Panc1 (cell line): ENCODE measurements at regions not wholly inside any gene's neighbourhood (a gene's known extent, or its start where the extent isn't known, plus 50 kb on each side); places are given as distances from the start of the nearest gene placed in this dataset.

Experiments
- ATAC-seq: fragments of 200-7000 bp; cut with Tn5 transposase; 2 replicates; pipeline ENCODE4 v1.9.1; 2020; ENCODE audit warnings: mild to moderate bottlenecking, moderate library complexity
- BruUV-seq: library from RNA; stranded (reverse); fragments of 400-500 nt; replicated peaks from 2 replicates; lab custom pipeline; 2021; lab: Mats Ljungman, UMichigan
- CTCF ChIA-PET: fragments of 300-600 bp; sonication (Branson Sonifier 250); formaldehyde crosslinking; loops from one replicate; lab custom pipeline; 2022; ENCODE audit warnings: antibody characterized with exemption; lab: Charles Lee
- POLR2A ChIA-PET: fragments of 300-600 bp; sonication (Branson Sonifier 250); formaldehyde crosslinking; loops from one replicate; lab custom pipeline; 2022; ENCODE audit warnings: antibody characterized with exemption; lab: Charles Lee
- DNase-seq: peaks from one replicate; pipeline ENCODE4 v3.0.0-alpha.2; 2010; ENCODE audit warnings: low read depth, low spot score
- H3K27ac ChIP-seq: 2 replicates; pipeline ENCODE4 v1.5.1; 2011; ENCODE audit warnings: mild to moderate bottlenecking, low read length, inconsistent platforms
- H3K27me3 ChIP-seq: fragments of 200-500 bp; sonication (Bioruptor generic); 2 replicates; pipeline ENCODE4 v1.6.0; 2014; ENCODE audit warnings: low read length, inconsistent platforms; ENCODE audit not compliant: control insufficient read depth, insufficient read depth
- H3K36me3 ChIP-seq: fragments of 200-500 bp; sonication (Bioruptor generic); 2 replicates; pipeline ENCODE4 v1.5.1; 2014; ENCODE audit warnings: inconsistent platforms, mild to moderate bottlenecking, low read length, moderate library complexity; ENCODE audit not compliant: control insufficient read depth, insufficient read depth
- H3K4me1 ChIP-seq: 2 replicates; pipeline ENCODE4 v1.5.1; 2011; ENCODE audit warnings: inconsistent platforms, mild to moderate bottlenecking, low read length, moderate library complexity; ENCODE audit not compliant: control insufficient read depth, insufficient read depth
- H3K4me3 ChIP-seq, 2 experiments: 2 replicates each; pipeline ENCODE4 v1.5.1; 2011 to 2012; ENCODE audit warnings: low read depth in 2 of 2, low read length in 2 of 2, mild to moderate bottlenecking in 2 of 2, inconsistent platforms in 1 of 2, moderate library complexity in 1 of 2
- H3K9me3 ChIP-seq: fragments of 200-500 bp; sonication (Bioruptor generic); 2 replicates; pipeline ENCODE4 v1.5.1; 2014; ENCODE audit warnings: low read depth, mild to moderate bottlenecking, inconsistent platforms, low read length, moderate library complexity; ENCODE audit not compliant: control insufficient read depth, insufficient read depth
- POLR2AphosphoS5 ChIP-seq: IDR thresholded peaks from 2 replicates; pipeline ENCODE4 v1.6.1; 2012; ENCODE audit warnings: mild to moderate bottlenecking, low read depth, low read length, moderate library complexity
- SIN3A ChIP-seq: IDR thresholded peaks from 2 replicates; pipeline ENCODE4 v1.6.1; 2012; ENCODE audit warnings: low read depth, mild to moderate bottlenecking, low read length, moderate library complexity, borderline replicate concordance; ENCODE audit not compliant: insufficient read depth
- TCF7L2 ChIP-seq: IDR thresholded peaks from 2 replicates; pipeline ENCODE4 v1.6.1; 2011; ENCODE audit warnings: mild to moderate bottlenecking, low read depth, low read length, inconsistent platforms
- in situ Hi-C: cut with HindIII; loops from 2 replicates; pipeline ENCODE4 v1.10.0; 2016; ENCODE audit warnings: low sequenced_read_pairs, low pct_unique_long_range_greater_than_20kb
- intact Hi-C: fragments of 100-400 bp; cut with micrococcal nuclease; formaldehyde crosslinking; loops from one replicate; pipeline ENCODE4 v1.10.0; 2022; ENCODE audit not compliant: unreplicated experiment
- TF ChIP-seq, protein P1 (sequence below): fragments of 450-650 bp; IDR thresholded peaks from 2 replicates; pipeline ENCODE4 v1.5.1; 2017; ENCODE audit warnings: mild to moderate bottlenecking
- TF ChIP-seq, protein P2 (sequence below), 2 experiments: IDR thresholded peaks; 2 replicates each; pipeline ENCODE4 v1.6.1; 2011 to 2012; ENCODE audit warnings: low read depth in 2 of 2, control low read depth in 1 of 2, low read length in 1 of 2, mild to moderate bottlenecking in 1 of 2, moderate library complexity in 1 of 2; ENCODE audit not compliant: insufficient read depth in 1 of 2

DNA sequence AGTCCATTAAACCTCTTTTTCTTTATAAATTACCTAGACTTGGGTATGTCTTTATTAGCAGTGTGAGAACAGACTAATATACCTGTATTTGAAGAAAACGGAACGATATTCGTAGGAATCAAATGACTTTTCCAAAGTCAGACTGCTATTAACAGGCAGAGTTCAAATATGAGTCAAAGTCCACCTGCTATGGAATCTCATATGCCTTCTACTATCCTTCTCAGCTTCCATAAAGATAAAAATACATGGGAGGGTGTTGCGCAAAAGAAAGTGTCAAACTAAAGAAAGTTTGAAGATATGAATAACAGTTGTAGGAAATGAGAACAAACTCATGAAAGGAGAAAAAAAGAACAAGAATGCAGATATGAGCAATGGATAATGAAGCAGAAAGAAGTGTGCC lies 704.6 kb downstream of the EFNB2 start:
- TF ChIP-seq TCF7L2 (no peak), POLR2AphosphoS5 (no peak), SIN3A (no peak)
- TF ChIP-seq, protein P1, sequence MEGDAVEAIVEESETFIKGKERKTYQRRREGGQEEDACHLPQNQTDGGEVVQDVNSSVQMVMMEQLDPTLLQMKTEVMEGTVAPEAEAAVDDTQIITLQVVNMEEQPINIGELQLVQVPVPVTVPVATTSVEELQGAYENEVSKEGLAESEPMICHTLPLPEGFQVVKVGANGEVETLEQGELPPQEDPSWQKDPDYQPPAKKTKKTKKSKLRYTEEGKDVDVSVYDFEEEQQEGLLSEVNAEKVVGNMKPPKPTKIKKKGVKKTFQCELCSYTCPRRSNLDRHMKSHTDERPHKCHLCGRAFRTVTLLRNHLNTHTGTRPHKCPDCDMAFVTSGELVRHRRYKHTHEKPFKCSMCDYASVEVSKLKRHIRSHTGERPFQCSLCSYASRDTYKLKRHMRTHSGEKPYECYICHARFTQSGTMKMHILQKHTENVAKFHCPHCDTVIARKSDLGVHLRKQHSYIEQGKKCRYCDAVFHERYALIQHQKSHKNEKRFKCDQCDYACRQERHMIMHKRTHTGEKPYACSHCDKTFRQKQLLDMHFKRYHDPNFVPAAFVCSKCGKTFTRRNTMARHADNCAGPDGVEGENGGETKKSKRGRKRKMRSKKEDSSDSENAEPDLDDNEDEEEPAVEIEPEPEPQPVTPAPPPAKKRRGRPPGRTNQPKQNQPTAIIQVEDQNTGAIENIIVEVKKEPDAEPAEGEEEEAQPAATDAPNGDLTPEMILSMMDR: no peak
- TF ChIP-seq, protein P2, sequence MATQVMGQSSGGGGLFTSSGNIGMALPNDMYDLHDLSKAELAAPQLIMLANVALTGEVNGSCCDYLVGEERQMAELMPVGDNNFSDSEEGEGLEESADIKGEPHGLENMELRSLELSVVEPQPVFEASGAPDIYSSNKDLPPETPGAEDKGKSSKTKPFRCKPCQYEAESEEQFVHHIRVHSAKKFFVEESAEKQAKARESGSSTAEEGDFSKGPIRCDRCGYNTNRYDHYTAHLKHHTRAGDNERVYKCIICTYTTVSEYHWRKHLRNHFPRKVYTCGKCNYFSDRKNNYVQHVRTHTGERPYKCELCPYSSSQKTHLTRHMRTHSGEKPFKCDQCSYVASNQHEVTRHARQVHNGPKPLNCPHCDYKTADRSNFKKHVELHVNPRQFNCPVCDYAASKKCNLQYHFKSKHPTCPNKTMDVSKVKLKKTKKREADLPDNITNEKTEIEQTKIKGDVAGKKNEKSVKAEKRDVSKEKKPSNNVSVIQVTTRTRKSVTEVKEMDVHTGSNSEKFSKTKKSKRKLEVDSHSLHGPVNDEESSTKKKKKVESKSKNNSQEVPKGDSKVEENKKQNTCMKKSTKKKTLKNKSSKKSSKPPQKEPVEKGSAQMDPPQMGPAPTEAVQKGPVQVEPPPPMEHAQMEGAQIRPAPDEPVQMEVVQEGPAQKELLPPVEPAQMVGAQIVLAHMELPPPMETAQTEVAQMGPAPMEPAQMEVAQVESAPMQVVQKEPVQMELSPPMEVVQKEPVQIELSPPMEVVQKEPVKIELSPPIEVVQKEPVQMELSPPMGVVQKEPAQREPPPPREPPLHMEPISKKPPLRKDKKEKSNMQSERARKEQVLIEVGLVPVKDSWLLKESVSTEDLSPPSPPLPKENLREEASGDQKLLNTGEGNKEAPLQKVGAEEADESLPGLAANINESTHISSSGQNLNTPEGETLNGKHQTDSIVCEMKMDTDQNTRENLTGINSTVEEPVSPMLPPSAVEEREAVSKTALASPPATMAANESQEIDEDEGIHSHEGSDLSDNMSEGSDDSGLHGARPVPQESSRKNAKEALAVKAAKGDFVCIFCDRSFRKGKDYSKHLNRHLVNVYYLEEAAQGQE (IDR thresholded peaks at IDR 0.05; ENCODE audit: insufficient read depth in 1 of 2, low read depth in 2 of 2, low read length in 1 of 2): no peak
- no peak overlapping the region for H3K27ac ChIP-seq
- in situ Hi-C loops (no loop called here), intact Hi-C loops (no loop called here)
- POLR2A ChIA-PET: no interaction called here
- DNase-seq (no peak), ATAC-seq (no peak)
- H3K4me3 ChIP-seq: no peak overlapping the region
- no peaks in the 10 kb centered on the region for H3K36me3 ChIP-seq
- H3K27me3 ChIP-seq: no peaks in the 10 kb centered on the region
- CTCF ChIA-PET: no interaction called here
- no peaks in the 10 kb centered on the region for H3K4me1 ChIP-seq
- no peaks in the 10 kb centered on the region for H3K9me3 ChIP-seq
- no TSS peak for BruUV-seq

- in situ Hi-C loops (no loop called here), intact Hi-C loops (no loop called here)
- ATAC-seq: no peak
- Histone ChIP-seq H3K36me3 (no peaks in the 10 kb centered on the region), H3K4me1 (no peaks in the 10 kb centered on the region), H3K4me3 (no peak overlapping the region), H3K27ac (no peak overlapping the region), H3K27me3 (no peaks in the 10 kb centered on the region), H3K9me3 (no peaks in the 10 kb centered on the region)
- no TSS peak for BruUV-seq
- ChIA-PET CTCF (no interaction called here), POLR2A (no interaction called here)
- no peak for TF ChIP-seq TCF7L2
- TF ChIP-seq, protein P2 (IDR thresholded peaks at IDR 0.05; ENCODE audit: insufficient read depth in 1 of 2, low read depth in 2 of 2, low read length in 1 of 2): no peak
- TF ChIP-seq, protein P1: no peak
- TF ChIP-seq POLR2AphosphoS5: no peak
- DNase-seq: no peak
Measured at GRCh38 chr13:105827111-105827809, 708.2 kb downstream of the EFNB2 start.
